GM23338 (cell line): ENCODE measurements at regions not wholly inside any gene's neighbourhood (a gene's known extent, or its start where the extent isn't known, plus 50 kb on each side); places are given as distances from the start of the nearest gene placed in this dataset.

Experiments used
- ATAC-seq: fragments of 200-7000 bp; cut with Tn5 transposase; 3 replicates; pipeline ENCODE4 v1.9.1; 2020
- DNase-seq: peaks from one replicate; pipeline ENCODE4 v3.0.0-alpha.2; 2015; ENCODE audit warnings: low spot score
- H2AFZ ChIP-seq: fragments of 200-600 bp; sonication (generic); 2 replicates; pipeline ENCODE4 v1.8.0; 2016; ENCODE audit warnings: antibody characterized with exemption, mild to moderate bottlenecking, moderate library complexity
- H3F3A ChIP-seq: fragments of 200-600 bp; sonication (generic); replicated peaks from 2 replicates; pipeline ENCODE4 v1.8.0; 2017; ENCODE audit warnings: antibody characterized with exemption, mixed run types, low read depth
- H3K27ac ChIP-seq: fragments of 200-600 bp; sonication (generic); 2 replicates; pipeline ENCODE4 v1.6.1; 2016; ENCODE audit warnings: low read depth
- H3K27me3 ChIP-seq: fragments of 200-600 bp; sonication (generic); 2 replicates; pipeline ENCODE4 v1.8.0; 2016; ENCODE audit warnings: mild to moderate bottlenecking, mixed run types, moderate library complexity; ENCODE audit not compliant: insufficient read depth
- H3K36me3 ChIP-seq: fragments of 200-600 bp; sonication (generic); 2 replicates; pipeline ENCODE4 v1.8.0; 2016; ENCODE audit warnings: mild to moderate bottlenecking; ENCODE audit not compliant: insufficient read depth
- H3K4me1 ChIP-seq: fragments of 200-600 bp; sonication (generic); 2 replicates; pipeline ENCODE4 v1.8.0; 2016; ENCODE audit warnings: mild to moderate bottlenecking, moderate library complexity; ENCODE audit not compliant: insufficient read depth
- H3K4me2 ChIP-seq: fragments of 200-600 bp; sonication (generic); 2 replicates; pipeline ENCODE4 v1.7.1; 2017; ENCODE audit warnings: mixed run types
- H3K4me3 ChIP-seq: fragments of 200-600 bp; sonication (generic); 2 replicates; pipeline ENCODE4 v1.6.1; 2016; ENCODE audit warnings: mixed run types
- H3K79me2 ChIP-seq: fragments of 200-600 bp; sonication (generic); replicated peaks from 2 replicates; pipeline ENCODE4 v1.8.0; 2017; ENCODE audit warnings: mild to moderate bottlenecking; ENCODE audit not compliant: insufficient read depth
- H3K9me2 ChIP-seq: fragments of 200-600 bp; sonication (generic); 2 replicates; pipeline ENCODE4 v1.8.0; 2017; ENCODE audit not compliant: insufficient read depth
- H4K20me1 ChIP-seq: fragments of 200-600 bp; sonication (generic); replicated peaks from 2 replicates; pipeline ENCODE4 v1.8.0; 2017; ENCODE audit warnings: mild to moderate bottlenecking; ENCODE audit not compliant: insufficient read depth
- H3K27ac Mint-ChIP-seq: 2 replicates; pipeline ENCODE4 v1.8.0; 2020; ENCODE audit warnings: inconsistent platforms, mild to moderate bottlenecking, moderate library complexity, mixed read lengths
- H3K27me3 Mint-ChIP-seq: 3 replicates; pipeline ENCODE4 v1.8.0; 2022; ENCODE audit warnings: low read depth, mild to moderate bottlenecking, moderate library complexity, mixed read lengths, inconsistent platforms; ENCODE audit not compliant: insufficient read depth, poor library complexity
- H3K36me3 Mint-ChIP-seq: 3 replicates; pipeline ENCODE4 v1.8.0; 2021; ENCODE audit warnings: low read depth, mild to moderate bottlenecking, inconsistent platforms, moderate library complexity, mixed read lengths
- H3K4me1 Mint-ChIP-seq: 3 replicates; pipeline ENCODE4 v1.8.0; 2020; ENCODE audit warnings: mild to moderate bottlenecking, inconsistent platforms, mixed read lengths
- H3K4me3 Mint-ChIP-seq: 3 replicates; pipeline ENCODE4 v1.8.0; 2021; ENCODE audit warnings: moderate library complexity, mild to moderate bottlenecking, inconsistent platforms, mixed read lengths
- H3K9me3 Mint-ChIP-seq: 3 replicates; pipeline ENCODE4 v1.8.0; 2020; ENCODE audit warnings: moderate library complexity, mild to moderate bottlenecking, inconsistent platforms, mixed read lengths
- CREB1 ChIP-seq: fragments of 250-450 bp; sonication (Bioruptor Pico); IDR thresholded peaks from 2 replicates; pipeline ENCODE4 v1.5.0; 2020; ENCODE audit warnings: low read depth, mild to moderate bottlenecking, moderate library complexity
- CTCF ChIP-seq, 2 experiments: fragments of 200-600 bp in 1 of 2; sonication (generic) in 1 of 2; conservative IDR thresholded peaks; 2 replicates each; pipeline versions ENCODE4 v1.5.1 to v1.6.1; 2016 to 2017; ENCODE audit warnings: antibody characterized with exemption in 2 of 2, low read depth in 2 of 2, mild to moderate bottlenecking in 2 of 2, moderate library complexity in 1 of 2
- ETS1 ChIP-seq: IDR thresholded peaks from 2 replicates; pipeline ENCODE4 v1.6.1; 2016; ENCODE audit warnings: antibody characterized with exemption
- EZH2 ChIP-seq: fragments of 200-600 bp; sonication (generic); IDR thresholded peaks from one replicate; pipeline ENCODE4 v1.8.0; 2017; ENCODE audit warnings: antibody characterized with exemption, mild to moderate bottlenecking, low read depth; ENCODE audit not compliant: unreplicated experiment
- EZH2phosphoT487 ChIP-seq: fragments of 200-600 bp; sonication (generic); IDR thresholded peaks from one replicate; pipeline ENCODE4 v1.8.1; 2018; ENCODE audit warnings: antibody characterized with exemption; ENCODE audit not compliant: unreplicated experiment
- JUNB ChIP-seq: IDR thresholded peaks from one replicate; pipeline ENCODE4 v1.6.1; 2016; ENCODE audit warnings: antibody characterized with exemption; ENCODE audit not compliant: unreplicated experiment
- NANOG ChIP-seq: IDR thresholded peaks from 2 replicates; pipeline ENCODE4 v1.6.1; 2016; ENCODE audit warnings: antibody characterized with exemption, borderline replicate concordance
- POLR2AphosphoS5 ChIP-seq: IDR thresholded peaks from 2 replicates; pipeline ENCODE4 v1.6.1; 2016; ENCODE audit warnings: antibody characterized with exemption, low read depth
- REST ChIP-seq: IDR thresholded peaks from one replicate; pipeline ENCODE4 v1.6.1; 2018; ENCODE audit warnings: antibody characterized with exemption; ENCODE audit not compliant: unreplicated experiment
- STAT1 ChIP-seq: IDR thresholded peaks from one replicate; pipeline ENCODE4 v1.6.1; 2016; ENCODE audit warnings: antibody characterized with exemption; ENCODE audit not compliant: unreplicated experiment
- ZNF114 ChIP-seq: fragments of 250-450 bp; sonication (Bioruptor Pico); IDR thresholded peaks from 2 replicates; pipeline ENCODE4 v1.5.0; 2020; ENCODE audit warnings: mild to moderate bottlenecking, moderate library complexity
- ZNF331 ChIP-seq: fragments of 250-450 bp; sonication (Bioruptor Pico); IDR thresholded peaks from 2 replicates; pipeline ENCODE4 v1.5.0; 2020; ENCODE audit warnings: low read depth, mild to moderate bottlenecking, moderate library complexity
- ZNF462 ChIP-seq: fragments of 250-450 bp; sonication (Bioruptor Pico); IDR thresholded peaks from 2 replicates; pipeline ENCODE4 v1.5.0; 2020; ENCODE audit warnings: mild to moderate bottlenecking, moderate library complexity

- DNase-seq, result no peak
- Histone ChIP-seq H3K27ac (no peak overlapping the region), H3K4me1 (no peaks in the 10 kb centered on the region), H3K36me3 (no peaks in the 10 kb centered on the region), H3F3A (no peaks in the 10 kb centered on the region), H3K9me2 (0 out of 2 replicates have a peak, but pooled peaks cover 5% of the 10 kb centered on the region), H3K27me3 (no peaks in the 10 kb centered on the region), H4K20me1 (no peaks in the 10 kb centered on the region; the same call in 1 of the 2 replicates), H2AFZ (no peak overlapping the region), H3K4me2 (no peak overlapping the region), H3K4me3 (no peak overlapping the region), H3K79me2 (no peaks in the 10 kb centered on the region)
- no peak for ATAC-seq
- H3K4me3 Mint-ChIP-seq, result no peak overlapping the region
- H3K9me3 Mint-ChIP-seq, result no peaks in the 10 kb centered on the region
- H3K36me3 Mint-ChIP-seq, result no peaks in the 10 kb centered on the region
- no peaks in the 10 kb centered on the region for H3K4me1 Mint-ChIP-seq
- TF ChIP-seq CTCF (conservative IDR thresholded peaks at IDR 0.05; ENCODE audit: low read depth in 2 of 2) (no peak), NANOG (no peak), EZH2phosphoT487 (no peak), ZNF331 (CRISPR knock-in tag) (no peak), ZNF462 (no peak), ETS1 (no peak), CREB1 (CRISPR knock-in tag) (no peak), EZH2 (no peak), STAT1 (no peak), REST (no peak), POLR2AphosphoS5 (no peak), ZNF114 (no peak), JUNB (no peak)
- peaks cover 5% of the 10 kb centered on the region for H3K27me3 Mint-ChIP-seq
- no peak overlapping the region for H3K27ac Mint-ChIP-seq
These were observed 91.3 kb upstream of the TNFAIP3 start for GRCh38 chr6:137775720-137776119.
